OCI-LY7 (cell line): ENCODE measurements at regions not wholly inside any gene's neighbourhood (a gene's known extent, or its start where the extent isn't known, plus 50 kb on each side); places are given as distances from the start of the nearest gene placed in this dataset.

Experiments
- CTCF ChIP-seq: fragments of 200-600 bp; sonication (generic); conservative IDR thresholded peaks from 2 replicates; pipeline ENCODE4 v1.5.1; 2014; ENCODE audit warnings: mild to moderate bottlenecking, antibody characterized with exemption, low read length, moderate library complexity, mixed read lengths
- EZH2phosphoT487 ChIP-seq: fragments of 200-600 bp; sonication (generic); IDR thresholded peaks from 2 replicates; pipeline ENCODE4 v1.6.1; 2018; ENCODE audit warnings: low read depth, borderline replicate concordance, mild to moderate bottlenecking, mixed run types, antibody characterized with exemption, low read length, moderate library complexity, mixed read lengths

GRCh38 chr17:79349506-79350400, 261.1 kb downstream of the RBFOX3 start:
- TF ChIP-seq EZH2phosphoT487 (no peak), CTCF (no peak)
